ENCODE measurements at regions not wholly inside any gene's neighbourhood (a gene's known extent, or its start where the extent isn't known, plus 50 kb on each side); places are given as distances from the start of the nearest gene placed in this dataset.

- DNase-seq (ENCODE audit: low read depth in 4 of 4, low spot score in 3 of 4) = no peak
These were observed 424.2 kb upstream of the WWC1 start for GRCh38 chr5:167867281-167867680.

GRCh38 chr5:167869125-167869524, 422.3 kb upstream of the WWC1 start:
- DNase-seq (ENCODE audit: low read depth in 4 of 4, low spot score in 3 of 4) = no peak

- no peak for DNase-seq (ENCODE audit: low read depth in 4 of 4, low spot score in 3 of 4)
These were observed 421.4 kb upstream of the WWC1 start for GRCh38 chr5:167870055-167870454.

- no peak for DNase-seq (ENCODE audit: low read depth in 4 of 4, low spot score in 3 of 4)
These were observed 420.4 kb upstream of the WWC1 start for GRCh38 chr5:167871091-167871490.

GRCh38 chr5:167872791-167873190, 418.7 kb upstream of the WWC1 start:
- no peak for DNase-seq (ENCODE audit: low read depth in 4 of 4, low spot score in 3 of 4)

- no peak for DNase-seq (ENCODE audit: low read depth in 4 of 4, low spot score in 3 of 4)
These were observed 414.2 kb upstream of the WWC1 start for GRCh38 chr5:167877114-167877722.

- DNase-seq (ENCODE audit: low read depth in 4 of 4, low spot score in 3 of 4) = no peak
These were observed 413.5 kb upstream of the WWC1 start for GRCh38 chr5:167877924-167878323.

- no peak for DNase-seq (ENCODE audit: low read depth in 4 of 4, low spot score in 3 of 4)
These were observed 411.0 kb upstream of the WWC1 start for GRCh38 chr5:167880420-167880819.

- DNase-seq (ENCODE audit: low read depth in 4 of 4, low spot score in 3 of 4) = no peak
These were observed 410.4 kb upstream of the WWC1 start for GRCh38 chr5:167881041-167881440.

GRCh38 chr5:167886196-167886595, 405.2 kb upstream of the WWC1 start:
- DNase-seq (ENCODE audit: low read depth in 4 of 4, low spot score in 3 of 4) = no peak

GRCh38 chr5:167888393-167888792, 403.1 kb upstream of the WWC1 start:
- no peak for DNase-seq (ENCODE audit: low read depth in 4 of 4, low spot score in 3 of 4)

- DNase-seq (ENCODE audit: low read depth in 4 of 4, low spot score in 3 of 4) = no peak
These were observed 402.2 kb upstream of the WWC1 start for GRCh38 chr5:167889276-167889675.

GRCh38 chr5:167892352-167893115, 398.9 kb upstream of the WWC1 start:
- DNase-seq (ENCODE audit: low read depth in 4 of 4, low spot score in 3 of 4) = no peak

GRCh38 chr5:167893271-167893670, 398.2 kb upstream of the WWC1 start:
- no peak for DNase-seq (ENCODE audit: low read depth in 4 of 4, low spot score in 3 of 4)

- DNase-seq (ENCODE audit: low read depth in 4 of 4, low spot score in 3 of 4) = no peak
These were observed 396.6 kb upstream of the WWC1 start for GRCh38 chr5:167894631-167895472.

GRCh38 chr5:167895899-167896659, 395.4 kb upstream of the WWC1 start:
- no peak for DNase-seq (ENCODE audit: low read depth in 4 of 4, low spot score in 3 of 4)

- no peak for DNase-seq (ENCODE audit: low read depth in 4 of 4, low spot score in 3 of 4)
These were observed 394.6 kb upstream of the WWC1 start for GRCh38 chr5:167896814-167897213.

- no peak for DNase-seq (ENCODE audit: low read depth in 4 of 4, low spot score in 3 of 4)
These were observed 394.1 kb upstream of the WWC1 start for GRCh38 chr5:167897371-167897770.

- no peak for DNase-seq (ENCODE audit: low read depth in 4 of 4, low spot score in 3 of 4)
These were observed 392.9 kb upstream of the WWC1 start for GRCh38 chr5:167898361-167899042.

- no peak for DNase-seq (ENCODE audit: low read depth in 4 of 4, low spot score in 3 of 4)
These were observed 391.9 kb upstream of the WWC1 start for GRCh38 chr5:167899490-167900070.
